GM20431 (cell line): ENCODE measurements at regions not wholly inside any gene's neighbourhood (a gene's known extent, or its start where the extent isn't known, plus 50 kb on each side); places are given as distances from the start of the nearest gene placed in this dataset.

Source experiments
- in situ Hi-C: fragments of 300-500 bp; cut with MseI, MboI; formaldehyde crosslinking; loops from one replicate; pipeline ENCODE4 v1.15.0; 2020; ENCODE audit warnings: low sequenced_read_pairs; ENCODE audit not compliant: unreplicated experiment

GRCh38 chr12:40602562-40602961 is 89.7 kb upstream of the CNTN1 start:
- in situ Hi-C loops, result no loop called here

GRCh38 chr12:40614923-40615322 is 77.3 kb upstream of the CNTN1 start:
- in situ Hi-C loops, result no loop called here

GRCh38 chr12:40615590-40615989 is 76.6 kb upstream of the CNTN1 start:
- in situ Hi-C loops, result no loop called here

- in situ Hi-C loops, result no loop called here
These were observed 75.8 kb upstream of the CNTN1 start for GRCh38 chr12:40616383-40616915.

GRCh38 chr12:40618636-40619035 is 73.6 kb upstream of the CNTN1 start:
- in situ Hi-C loops, result no loop called here

GRCh38 chr12:40620564-40621019 is 71.6 kb upstream of the CNTN1 start:
- in situ Hi-C loops, result loop anchor here (10.0 kb wide), 1 partner anchor 304 kb away; no protein-coding TSS in a partner anchor

GRCh38 chr12:40622246-40622838 is 69.9 kb upstream of the CNTN1 start:
- in situ Hi-C loops, result loop anchor here (10.0 kb wide), 1 partner anchor 302 kb away; no protein-coding TSS in a partner anchor

- in situ Hi-C loops, result no loop called here
These were observed 60.1 kb upstream of the CNTN1 start for GRCh38 chr12:40632171-40632570.

GRCh38 chr12:40632933-40633332 is 59.3 kb upstream of the CNTN1 start:
- in situ Hi-C loops, result no loop called here

- in situ Hi-C loops, result no loop called here
These were observed 57.6 kb upstream of the CNTN1 start for GRCh38 chr12:40634517-40635131.

GRCh38 chr12:40635141-40635731 is 57.0 kb upstream of the CNTN1 start:
- in situ Hi-C loops, result no loop called here
